Chondrocyte (in vitro differentiated cells): ENCODE measurements at regions not wholly inside any gene's neighbourhood (a gene's known extent, or its start where the extent isn't known, plus 50 kb on each side); places are given as distances from the start of the nearest gene placed in this dataset.

ENCODE experiments used
- DNase-seq: peaks from one replicate; pipeline ENCODE4 v3.0.0; 2021; ENCODE audit warnings: mixed read lengths, low spot score
- H3K27ac Mint-ChIP-seq: one replicate; pipeline ENCODE4 v1.8.0; 2021; ENCODE audit warnings: mild to moderate bottlenecking, moderate library complexity, mixed read lengths; ENCODE audit not compliant: unreplicated experiment
- H3K27me3 Mint-ChIP-seq: 2 replicates; pipeline ENCODE4 v1.8.0; 2021; ENCODE audit warnings: low read depth, mixed read lengths
- H3K36me3 Mint-ChIP-seq: 2 replicates; pipeline ENCODE4 v1.8.0; 2021; ENCODE audit warnings: low read depth, mixed read lengths
- H3K4me1 Mint-ChIP-seq: 2 replicates; pipeline ENCODE4 v1.8.0; 2021; ENCODE audit warnings: low read depth, mild to moderate bottlenecking, mixed read lengths
- H3K4me3 Mint-ChIP-seq: one replicate; pipeline ENCODE4 v1.8.0; 2021; ENCODE audit warnings: mild to moderate bottlenecking, moderate library complexity, mixed read lengths; ENCODE audit not compliant: unreplicated experiment
- H3K9me3 Mint-ChIP-seq: 2 replicates; pipeline ENCODE4 v1.8.0; 2021; ENCODE audit warnings: low read depth, mixed read lengths
- TF ChIP-seq, protein P1 (sequence below): fragments of 200-600 bp; sonication (generic); IDR thresholded peaks from 2 replicates; pipeline ENCODE4 v1.5.0; 2021; ENCODE audit warnings: antibody characterized with exemption, mild to moderate bottlenecking, moderate library complexity

DNA sequence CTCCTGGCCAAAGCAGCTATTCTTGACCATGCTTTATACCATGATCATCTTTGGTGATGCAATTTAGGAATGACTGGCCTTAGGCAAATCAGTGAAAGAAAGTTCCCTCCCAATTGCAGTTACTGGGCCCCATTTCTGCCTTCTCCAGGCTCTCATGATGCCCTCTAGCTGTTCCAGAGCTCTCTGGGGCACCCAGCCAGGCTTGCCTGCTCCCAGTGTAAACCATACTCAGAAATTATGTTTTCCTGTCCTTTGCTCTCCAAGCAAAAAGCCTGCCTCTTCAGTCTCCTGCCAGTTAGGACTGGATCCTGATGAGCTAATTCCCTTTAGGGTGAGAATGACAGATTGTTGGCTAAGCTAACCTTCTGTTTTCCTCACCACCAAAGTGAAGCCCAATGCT lies 85.3 kb upstream of the RBPJ start:
- H3K27ac Mint-ChIP-seq: peak overlapping the region; percentile 86
- H3K4me1 Mint-ChIP-seq: peaks cover 55% of the 10 kb centered on the region
- DNase-seq: no peak
- no peaks in the 10 kb centered on the region for H3K36me3 Mint-ChIP-seq
- TF ChIP-seq, protein P1, sequence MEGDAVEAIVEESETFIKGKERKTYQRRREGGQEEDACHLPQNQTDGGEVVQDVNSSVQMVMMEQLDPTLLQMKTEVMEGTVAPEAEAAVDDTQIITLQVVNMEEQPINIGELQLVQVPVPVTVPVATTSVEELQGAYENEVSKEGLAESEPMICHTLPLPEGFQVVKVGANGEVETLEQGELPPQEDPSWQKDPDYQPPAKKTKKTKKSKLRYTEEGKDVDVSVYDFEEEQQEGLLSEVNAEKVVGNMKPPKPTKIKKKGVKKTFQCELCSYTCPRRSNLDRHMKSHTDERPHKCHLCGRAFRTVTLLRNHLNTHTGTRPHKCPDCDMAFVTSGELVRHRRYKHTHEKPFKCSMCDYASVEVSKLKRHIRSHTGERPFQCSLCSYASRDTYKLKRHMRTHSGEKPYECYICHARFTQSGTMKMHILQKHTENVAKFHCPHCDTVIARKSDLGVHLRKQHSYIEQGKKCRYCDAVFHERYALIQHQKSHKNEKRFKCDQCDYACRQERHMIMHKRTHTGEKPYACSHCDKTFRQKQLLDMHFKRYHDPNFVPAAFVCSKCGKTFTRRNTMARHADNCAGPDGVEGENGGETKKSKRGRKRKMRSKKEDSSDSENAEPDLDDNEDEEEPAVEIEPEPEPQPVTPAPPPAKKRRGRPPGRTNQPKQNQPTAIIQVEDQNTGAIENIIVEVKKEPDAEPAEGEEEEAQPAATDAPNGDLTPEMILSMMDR: peak; percentile 64
- H3K27me3 Mint-ChIP-seq: no peaks in the 10 kb centered on the region
- no peak overlapping the region for H3K4me3 Mint-ChIP-seq
- H3K9me3 Mint-ChIP-seq: no peaks in the 10 kb centered on the region

DNA sequence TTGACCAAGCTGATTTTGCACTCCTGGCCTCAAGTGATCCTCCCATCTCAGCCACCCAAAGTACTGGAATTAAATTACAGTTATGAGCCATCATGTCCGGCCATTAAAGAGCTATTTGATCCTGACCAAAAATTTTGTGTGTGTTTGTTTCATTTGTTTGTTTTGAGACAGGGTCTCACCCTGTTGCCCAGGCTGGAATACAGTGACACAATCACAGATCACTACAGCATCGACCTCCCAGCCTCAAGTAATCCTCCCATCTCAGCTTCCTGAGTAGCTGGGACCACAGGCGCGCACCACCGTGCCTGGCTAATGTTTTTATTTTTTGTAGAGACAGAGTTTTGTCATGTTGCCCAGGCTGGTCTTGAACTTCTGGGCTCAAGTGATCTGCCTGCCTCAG lies 82.9 kb upstream of the RBPJ start:
- no peak for DNase-seq
- peaks cover 60% of the 10 kb centered on the region for H3K4me1 Mint-ChIP-seq
- H3K27me3 Mint-ChIP-seq: no peaks in the 10 kb centered on the region
- no peaks in the 10 kb centered on the region for H3K9me3 Mint-ChIP-seq
- H3K4me3 Mint-ChIP-seq: no peak overlapping the region
- TF ChIP-seq, protein P1: no peak
- no peaks in the 10 kb centered on the region for H3K36me3 Mint-ChIP-seq
- H3K27ac Mint-ChIP-seq: no peak overlapping the region

DNA sequence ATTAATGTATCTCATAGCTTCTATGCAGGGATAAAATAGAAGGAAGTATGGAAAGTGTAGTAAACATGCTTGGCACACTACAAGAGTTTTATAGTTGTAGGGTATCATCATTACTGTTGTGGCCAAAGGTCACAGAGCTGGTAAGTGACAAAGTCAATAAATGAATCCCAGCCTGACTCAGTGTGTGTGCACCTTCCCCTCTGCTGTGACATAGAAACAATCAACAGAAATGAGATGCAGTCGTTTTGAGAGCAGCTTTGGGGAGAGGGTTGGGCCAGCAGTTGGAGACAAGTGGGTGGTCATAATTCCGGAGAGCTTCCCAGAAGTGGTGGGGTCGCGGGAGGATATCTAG lies 82.4 kb upstream of the RBPJ start:
- H3K27me3 Mint-ChIP-seq: no peaks in the 10 kb centered on the region
- H3K27ac Mint-ChIP-seq: peak overlapping the region; percentile 92
- no peaks in the 10 kb centered on the region for H3K9me3 Mint-ChIP-seq
- H3K4me1 Mint-ChIP-seq: peaks cover 60% of the 10 kb centered on the region
- peak overlapping the region; percentile 58 for H3K4me3 Mint-ChIP-seq
- TF ChIP-seq, protein P1: no peak
- DNase-seq: no peak
- no peaks in the 10 kb centered on the region for H3K36me3 Mint-ChIP-seq

GRCh38 chr4:26238778-26239679 lies 81.8 kb upstream of the RBPJ start:
- H3K27me3 Mint-ChIP-seq: no peaks in the 10 kb centered on the region
- DNase-seq: no peak
- TF ChIP-seq, protein P1: peak; percentile 30
- no peaks in the 10 kb centered on the region for H3K36me3 Mint-ChIP-seq
- peak overlapping the region; percentile 92 for H3K27ac Mint-ChIP-seq
- no peaks in the 10 kb centered on the region for H3K9me3 Mint-ChIP-seq
- H3K4me3 Mint-ChIP-seq: peak overlapping the region; percentile 58
- peaks cover 54% of the 10 kb centered on the region for H3K4me1 Mint-ChIP-seq

GRCh38 chr4:26239801-26240200 lies 81.0 kb upstream of the RBPJ start:
- Mint-ChIP-seq H3K4me1 (peaks cover 48% of the 10 kb centered on the region), H3K27me3 (no peaks in the 10 kb centered on the region), H3K36me3 (no peaks in the 10 kb centered on the region), H3K9me3 (no peaks in the 10 kb centered on the region), H3K27ac (peak overlapping the region; percentile 92), H3K4me3 (no peak overlapping the region)
- no peak for DNase-seq
- TF ChIP-seq, protein P1: no peak
